Bronchial epithelial cell (primary cell): ENCODE measurements at regions not wholly inside any gene's neighbourhood (a gene's known extent, or its start where the extent isn't known, plus 50 kb on each side); places are given as distances from the start of the nearest gene placed in this dataset.

Experiments
- DNase-seq: peaks from one replicate; pipeline ENCODE4 v3.0.0-alpha.2; 2010; ENCODE audit warnings: low read depth
- FAIRE-seq: peaks from 2 replicates; lab custom pipeline; 2011; peaks lifted over from hg19 to GRCh38; lab: Jason Lieb, UNC
- H3K27me3 ChIP-seq: 2 replicates; pipeline ENCODE4 v1.5.1; 2011; ENCODE audit warnings: low read length; ENCODE audit not compliant: control insufficient read depth, insufficient read depth
- H3K36me3 ChIP-seq: 2 replicates; pipeline ENCODE4 v1.5.1; 2011; ENCODE audit warnings: low read length; ENCODE audit not compliant: control insufficient read depth, insufficient read depth
- H3K4me3 ChIP-seq: 2 replicates; pipeline ENCODE4 v1.5.1; 2011; ENCODE audit warnings: mild to moderate bottlenecking, low read depth, low read length, control low read depth
- TF ChIP-seq, protein P1 (sequence below): IDR thresholded peaks from 2 replicates; pipeline ENCODE4 v1.5.1; 2011; ENCODE audit warnings: mild to moderate bottlenecking, moderate library complexity, low read length, control low read depth, inconsistent platforms; ENCODE audit not compliant: insufficient read depth, severe bottlenecking

DNA sequence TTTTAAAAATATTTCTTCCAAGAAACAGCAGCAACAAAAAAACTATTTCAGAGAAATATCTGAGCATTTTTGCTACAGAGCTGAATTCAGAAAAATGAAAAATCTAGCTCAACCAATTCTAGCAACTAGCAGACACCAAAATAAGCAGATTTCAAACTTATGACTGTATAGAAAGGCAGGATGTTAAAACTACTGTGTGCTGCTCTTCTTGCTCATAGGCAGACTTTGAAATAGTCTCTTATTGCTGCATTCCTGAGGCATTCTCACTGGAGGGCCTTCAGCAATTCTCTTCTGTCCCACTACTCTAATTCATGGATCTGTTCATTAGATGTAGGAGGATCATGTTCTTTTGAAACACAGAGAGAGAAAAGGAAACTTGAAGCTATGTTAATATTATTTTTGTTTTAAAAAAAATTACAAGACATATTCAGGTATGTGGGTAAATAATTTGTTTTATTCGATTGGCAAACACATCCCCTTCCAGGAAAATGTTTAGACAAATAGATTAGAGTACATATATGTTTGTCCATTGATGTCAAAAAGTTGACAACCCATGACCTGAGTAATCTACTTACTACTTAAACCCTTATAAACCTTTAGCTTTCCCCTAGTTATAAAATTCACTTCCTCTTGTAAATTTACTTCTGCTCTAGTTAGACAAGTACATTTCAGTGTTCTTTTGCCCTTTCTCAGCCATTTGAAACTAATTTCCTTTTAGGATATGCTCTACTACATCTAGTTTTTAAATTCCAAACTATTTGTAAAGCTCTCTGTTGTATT lies 428.2 kb upstream of the POT1 start:
- Histone ChIP-seq H3K27me3 (no peaks in the 10 kb centered on the region), H3K4me3 (no peak overlapping the region), H3K36me3 (no peaks in the 10 kb centered on the region)
- no peak for DNase-seq
- FAIRE-seq = no peak
- TF ChIP-seq, protein P1, sequence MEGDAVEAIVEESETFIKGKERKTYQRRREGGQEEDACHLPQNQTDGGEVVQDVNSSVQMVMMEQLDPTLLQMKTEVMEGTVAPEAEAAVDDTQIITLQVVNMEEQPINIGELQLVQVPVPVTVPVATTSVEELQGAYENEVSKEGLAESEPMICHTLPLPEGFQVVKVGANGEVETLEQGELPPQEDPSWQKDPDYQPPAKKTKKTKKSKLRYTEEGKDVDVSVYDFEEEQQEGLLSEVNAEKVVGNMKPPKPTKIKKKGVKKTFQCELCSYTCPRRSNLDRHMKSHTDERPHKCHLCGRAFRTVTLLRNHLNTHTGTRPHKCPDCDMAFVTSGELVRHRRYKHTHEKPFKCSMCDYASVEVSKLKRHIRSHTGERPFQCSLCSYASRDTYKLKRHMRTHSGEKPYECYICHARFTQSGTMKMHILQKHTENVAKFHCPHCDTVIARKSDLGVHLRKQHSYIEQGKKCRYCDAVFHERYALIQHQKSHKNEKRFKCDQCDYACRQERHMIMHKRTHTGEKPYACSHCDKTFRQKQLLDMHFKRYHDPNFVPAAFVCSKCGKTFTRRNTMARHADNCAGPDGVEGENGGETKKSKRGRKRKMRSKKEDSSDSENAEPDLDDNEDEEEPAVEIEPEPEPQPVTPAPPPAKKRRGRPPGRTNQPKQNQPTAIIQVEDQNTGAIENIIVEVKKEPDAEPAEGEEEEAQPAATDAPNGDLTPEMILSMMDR = no peak

DNA sequence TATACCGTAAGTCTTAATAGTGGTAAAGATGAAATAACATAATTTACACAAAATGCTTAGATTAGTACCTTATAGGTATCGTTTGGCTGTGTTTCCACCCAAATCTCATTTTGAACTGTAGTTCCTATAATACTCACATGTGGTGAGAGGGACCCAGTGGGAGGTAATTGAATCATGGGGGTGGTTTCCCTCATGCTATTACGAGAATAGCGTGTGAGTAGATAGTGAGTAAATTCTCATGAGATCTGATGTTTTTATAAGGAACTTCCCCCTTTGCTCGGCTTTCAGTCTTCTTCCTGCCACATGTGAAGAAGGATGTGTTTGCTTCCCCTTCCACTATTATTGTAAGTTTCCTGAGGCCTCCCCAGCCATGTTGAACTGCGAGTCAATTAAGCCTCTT lies 426.3 kb upstream of the POT1 start:
- H3K36me3 ChIP-seq = no peaks in the 10 kb centered on the region
- FAIRE-seq = no peak
- no peak overlapping the region for H3K4me3 ChIP-seq
- H3K27me3 ChIP-seq = no peaks in the 10 kb centered on the region
- no peak for DNase-seq
- TF ChIP-seq, protein P1 = no peak

DNA sequence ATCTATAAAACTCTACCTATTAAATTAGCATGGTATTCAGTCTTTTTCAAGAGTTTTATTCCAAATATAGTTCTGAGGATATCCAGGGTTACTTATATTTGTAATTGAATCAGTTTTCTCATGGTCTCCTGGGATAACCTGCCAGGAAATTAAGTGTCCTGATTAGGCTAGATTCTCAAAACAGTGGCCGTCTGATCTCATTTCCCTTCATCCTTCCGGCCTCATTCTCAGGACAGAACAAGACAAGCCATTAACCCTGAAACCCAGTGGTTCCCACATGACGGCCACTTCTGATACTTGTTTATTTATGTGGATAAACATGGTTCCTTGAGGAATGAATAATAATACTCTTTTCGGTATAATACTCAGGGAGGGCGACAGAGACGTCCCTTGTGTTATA lies 417.6 kb upstream of the POT1 start:
- no peak for DNase-seq
- H3K27me3 ChIP-seq = no peaks in the 10 kb centered on the region
- no peak for FAIRE-seq
- TF ChIP-seq, protein P1 = no peak
- H3K36me3 ChIP-seq = no peaks in the 10 kb centered on the region
- H3K4me3 ChIP-seq = no peak overlapping the region

DNA sequence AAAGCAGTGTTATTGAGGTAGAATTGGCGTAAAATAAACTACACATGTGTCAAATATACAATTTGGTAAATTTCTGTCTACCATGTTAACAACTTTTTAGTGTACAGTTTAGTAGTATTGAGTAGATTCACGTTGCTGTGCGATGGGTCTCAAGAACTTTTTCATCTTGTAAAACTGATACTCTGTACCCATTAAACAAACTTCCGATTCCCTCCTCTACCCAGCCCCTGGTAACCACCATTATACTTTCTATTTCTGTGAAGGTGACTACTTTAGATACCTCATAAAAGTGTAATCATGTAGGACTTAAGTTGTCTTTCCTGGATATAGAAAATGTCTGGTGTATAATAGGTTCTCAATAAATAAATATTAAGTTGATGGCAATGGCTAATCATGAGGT lies 408.5 kb upstream of the POT1 start:
- no peak overlapping the region for H3K4me3 ChIP-seq
- no peak for DNase-seq
- no peaks in the 10 kb centered on the region for H3K36me3 ChIP-seq
- no peak for FAIRE-seq
- TF ChIP-seq, protein P1 = no peak
- H3K27me3 ChIP-seq = no peaks in the 10 kb centered on the region

DNA sequence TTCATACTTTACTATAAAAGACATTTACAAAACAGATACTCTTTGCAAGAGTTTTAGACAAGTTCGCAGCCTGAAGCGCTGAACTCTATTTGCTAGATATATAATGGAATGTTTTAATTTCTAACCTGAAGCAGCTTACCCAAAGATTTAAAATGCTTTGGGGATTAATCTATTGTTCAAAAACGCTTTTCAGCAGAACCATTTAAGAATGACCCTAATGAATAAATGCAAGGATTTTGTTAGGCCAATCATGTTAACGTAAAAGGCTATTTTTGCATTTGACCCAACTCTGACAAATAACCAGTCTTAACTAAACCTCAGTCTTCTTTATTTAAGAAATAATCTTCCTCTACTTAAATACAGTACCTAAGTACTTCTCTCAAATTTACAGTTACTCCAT lies 406.7 kb upstream of the POT1 start:
- FAIRE-seq = no peak
- DNase-seq = no peak
- Histone ChIP-seq H3K27me3 (no peaks in the 10 kb centered on the region), H3K36me3 (no peaks in the 10 kb centered on the region), H3K4me3 (no peak overlapping the region)
- TF ChIP-seq, protein P1 = no peak
